H1 (cell line): ENCODE measurements at regions not wholly inside any gene's neighbourhood (a gene's known extent, or its start where the extent isn't known, plus 50 kb on each side); places are given as distances from the start of the nearest gene placed in this dataset.
A peak's percentile ranks its signal among the peaks of the same experiment; 100 is the strongest.

Experiments
- ASH2L ChIP-seq: fragments of 200-600, 300-600 bp; sonication (generic); IDR thresholded peaks from one replicate; pipeline ENCODE4 v1.7.1; 2017; ENCODE audit warnings: low read length
- BACH1 ChIP-seq: IDR thresholded peaks from 2 replicates; pipeline ENCODE4 v1.6.1; 2012; ENCODE audit warnings: low read length, improper control_type of control experiment
- BRCA1 ChIP-seq: IDR thresholded peaks from 2 replicates; pipeline ENCODE4 v1.6.1; 2012; ENCODE audit warnings: low read depth, low read length, improper control_type of control experiment
- CBX5 ChIP-seq: fragments of 300-800, 300-1000 bp; sonication (generic); IDR thresholded peaks from 2 replicates; pipeline ENCODE4 v1.7.1; 2016; ENCODE audit warnings: antibody characterized with exemption, low read length, low read depth
- CEBPB ChIP-seq: IDR thresholded peaks from 2 replicates; pipeline ENCODE4 v1.6.1; 2012; ENCODE audit warnings: low read depth, low read length
- CHD7 ChIP-seq: fragments of 300-600 bp; sonication (generic); IDR thresholded peaks from 2 replicates; pipeline ENCODE4 v1.7.1; 2012; ENCODE audit warnings: low read length, moderate library complexity, mild to moderate bottlenecking, inconsistent platforms; ENCODE audit not compliant: insufficient replicate concordance
- HDAC2 ChIP-seq, 2 experiments: fragments of 300-600 bp in 1 of 2; sonication (generic) in 1 of 2; IDR thresholded peaks; 2 replicates each; pipeline ENCODE4 v1.6.1; 2011 to 2012; ENCODE audit warnings: low read depth in 2 of 2, low read length in 2 of 2, mild to moderate bottlenecking in 2 of 2, moderate library complexity in 2 of 2, borderline replicate concordance in 1 of 2, inconsistent platforms in 1 of 2
- POLR2A ChIP-seq, 2 experiments: IDR thresholded peaks; 1 replicate in 1 of 2; 2 replicates in 1 of 2; pipeline ENCODE4 v1.6.1; 2011; ENCODE audit warnings: low read depth in 2 of 2, low read length in 2 of 2, mild to moderate bottlenecking in 2 of 2; ENCODE audit errors: control extremely low read depth in 1 of 2
- RXRA ChIP-seq: IDR thresholded peaks from 2 replicates; pipeline ENCODE4 v1.6.1; 2011; ENCODE audit warnings: low read depth, mild to moderate bottlenecking, low read length, moderate library complexity; ENCODE audit not compliant: insufficient read depth
- SAP30 ChIP-seq: fragments of 300-600 bp; sonication (generic); IDR thresholded peaks from 2 replicates; pipeline ENCODE4 v1.7.1; 2012; ENCODE audit warnings: low read length, moderate library complexity, mild to moderate bottlenecking, inconsistent platforms; ENCODE audit not compliant: insufficient read depth, insufficient replicate concordance
- SP1 ChIP-seq: IDR thresholded peaks from 2 replicates; pipeline ENCODE4 v1.6.1; 2011; ENCODE audit warnings: low read depth, low read length

GRCh38 chr3:64445109-64445943, 220.1 kb upstream of the PRICKLE2 start (continued):
- no peak for TF ChIP-seq CEBPB
- TF ChIP-seq SP1, result no peak
- TF ChIP-seq ASH2L, result peak; percentile 19
- TF ChIP-seq CHD7, result no peak
- TF ChIP-seq BRCA1, result no peak
- TF ChIP-seq RXRA, result no peak
- no peak for TF ChIP-seq BACH1
- peak in 1 of 2 experiments; percentile 24; a peak in 1 of 3 replicates for TF ChIP-seq POLR2A (IDR thresholded peaks at IDR 0.05; ENCODE audit: control extremely low read depth in 1 of 2, low read depth in 2 of 2, low read length in 2 of 2)
- TF ChIP-seq HDAC2 (IDR thresholded peaks at IDR 0.05; ENCODE audit: borderline replicate concordance in 1 of 2, low read depth in 2 of 2, low read length in 2 of 2), result no peak
- TF ChIP-seq SAP30, result no peak
- no peak for TF ChIP-seq CBX5
